Cardiac muscle cell (in vitro differentiated cells and primary cell): ENCODE measurements at regions not wholly inside any gene's neighbourhood (a gene's known extent, or its start where the extent isn't known, plus 50 kb on each side); places are given as distances from the start of the nearest gene placed in this dataset.
A peak's percentile ranks its signal among the peaks of the same experiment; 100 is the strongest.

Source experiments
- DNase-seq, 2 donors: peaks; one replicate each; pipeline versions ENCODE4 v3.0.0 to v3.0.0-alpha.2; 2010 to 2017; ENCODE audit warnings: low read depth in 1 of 2, low spot score in 1 of 2
- H3K27ac ChIP-seq: fragments of 200-600 bp; sonication (generic); 2 replicates; pipeline ENCODE4 v1.5.1; 2016
- H3K27me3 ChIP-seq: fragments of 200-600 bp; sonication (generic); 2 replicates; pipeline ENCODE4 v1.6.0; 2016; ENCODE audit warnings: control low read depth
- H3K36me3 ChIP-seq: fragments of 200-600 bp; sonication (generic); 2 replicates; pipeline ENCODE4 v1.5.1; 2016; ENCODE audit warnings: control low read depth
- H3K4me1 ChIP-seq: fragments of 200-600 bp; sonication (generic); 2 replicates; pipeline ENCODE4 v1.8.1; 2017; ENCODE audit warnings: low read depth, mild to moderate bottlenecking, mixed run types
- H3K4me3 ChIP-seq: fragments of 200-600 bp; sonication (generic); 2 replicates; pipeline ENCODE4 v1.5.1; 2016; ENCODE audit warnings: mild to moderate bottlenecking
- H3K9me3 ChIP-seq: fragments of 200-600 bp; sonication (generic); 2 replicates; pipeline ENCODE4 v1.5.1; 2017; ENCODE audit warnings: low read depth, mild to moderate bottlenecking, control low read depth
- TF ChIP-seq, protein P1 (sequence below): IDR thresholded peaks from 2 replicates; pipeline ENCODE4 v1.5.1; 2012; ENCODE audit warnings: low read depth, mild to moderate bottlenecking, low read length

DNA sequence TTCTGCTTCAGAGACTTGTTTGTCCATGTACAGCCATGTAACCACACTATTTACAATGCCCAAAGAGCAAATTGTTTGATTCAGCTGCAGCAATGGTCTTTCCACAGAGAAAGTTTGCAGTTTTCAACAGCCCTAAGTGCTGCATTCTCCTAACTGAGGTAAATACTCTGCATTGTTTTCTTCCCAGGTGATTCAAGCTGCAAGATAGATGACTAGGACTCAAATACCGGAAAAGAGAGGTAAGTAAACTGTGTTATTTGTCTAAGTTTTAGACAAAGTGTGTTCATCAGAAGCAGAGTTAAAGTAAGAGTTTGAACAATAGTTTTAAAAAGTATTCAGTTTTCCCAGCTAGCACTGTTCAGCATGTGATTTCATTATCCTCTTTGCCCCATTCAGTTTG lies 1046.7 kb upstream of the C9orf72 start:
- no peaks in the 10 kb centered on the region for H3K9me3 ChIP-seq
- no peaks in the 10 kb centered on the region for H3K27me3 ChIP-seq
- no peak overlapping the region for H3K4me3 ChIP-seq
- TF ChIP-seq, protein P1, sequence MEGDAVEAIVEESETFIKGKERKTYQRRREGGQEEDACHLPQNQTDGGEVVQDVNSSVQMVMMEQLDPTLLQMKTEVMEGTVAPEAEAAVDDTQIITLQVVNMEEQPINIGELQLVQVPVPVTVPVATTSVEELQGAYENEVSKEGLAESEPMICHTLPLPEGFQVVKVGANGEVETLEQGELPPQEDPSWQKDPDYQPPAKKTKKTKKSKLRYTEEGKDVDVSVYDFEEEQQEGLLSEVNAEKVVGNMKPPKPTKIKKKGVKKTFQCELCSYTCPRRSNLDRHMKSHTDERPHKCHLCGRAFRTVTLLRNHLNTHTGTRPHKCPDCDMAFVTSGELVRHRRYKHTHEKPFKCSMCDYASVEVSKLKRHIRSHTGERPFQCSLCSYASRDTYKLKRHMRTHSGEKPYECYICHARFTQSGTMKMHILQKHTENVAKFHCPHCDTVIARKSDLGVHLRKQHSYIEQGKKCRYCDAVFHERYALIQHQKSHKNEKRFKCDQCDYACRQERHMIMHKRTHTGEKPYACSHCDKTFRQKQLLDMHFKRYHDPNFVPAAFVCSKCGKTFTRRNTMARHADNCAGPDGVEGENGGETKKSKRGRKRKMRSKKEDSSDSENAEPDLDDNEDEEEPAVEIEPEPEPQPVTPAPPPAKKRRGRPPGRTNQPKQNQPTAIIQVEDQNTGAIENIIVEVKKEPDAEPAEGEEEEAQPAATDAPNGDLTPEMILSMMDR = no peak
- no peak overlapping the region for H3K27ac ChIP-seq
- H3K36me3 ChIP-seq = no peaks in the 10 kb centered on the region
- no peaks in the 10 kb centered on the region for H3K4me1 ChIP-seq
- DNase-seq = no peak

DNA sequence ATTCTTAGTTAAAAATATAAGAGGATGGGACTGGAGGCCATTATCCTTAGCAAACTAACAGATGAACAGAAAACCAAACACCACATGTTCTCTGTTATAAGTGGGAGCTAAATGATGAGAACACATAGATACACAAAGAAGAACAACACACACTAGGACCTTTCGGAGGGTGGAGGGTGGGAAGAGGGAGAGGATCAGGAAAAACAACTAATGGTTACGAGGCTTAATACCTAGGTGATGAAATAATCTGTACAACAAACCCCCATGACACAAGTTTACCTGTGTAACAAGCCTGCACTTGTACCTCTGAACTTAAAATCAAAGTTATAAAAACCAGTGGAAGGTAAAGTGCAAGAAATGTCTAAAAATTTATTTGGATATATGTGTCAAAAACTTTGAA lies 1047.4 kb upstream of the C9orf72 start:
- H3K27ac ChIP-seq = no peak overlapping the region
- no peak overlapping the region for H3K4me3 ChIP-seq
- no peak for DNase-seq
- no peaks in the 10 kb centered on the region for H3K27me3 ChIP-seq
- no peaks in the 10 kb centered on the region for H3K9me3 ChIP-seq
- H3K4me1 ChIP-seq = no peaks in the 10 kb centered on the region
- H3K36me3 ChIP-seq = no peaks in the 10 kb centered on the region
- TF ChIP-seq, protein P1 = no peak

DNA sequence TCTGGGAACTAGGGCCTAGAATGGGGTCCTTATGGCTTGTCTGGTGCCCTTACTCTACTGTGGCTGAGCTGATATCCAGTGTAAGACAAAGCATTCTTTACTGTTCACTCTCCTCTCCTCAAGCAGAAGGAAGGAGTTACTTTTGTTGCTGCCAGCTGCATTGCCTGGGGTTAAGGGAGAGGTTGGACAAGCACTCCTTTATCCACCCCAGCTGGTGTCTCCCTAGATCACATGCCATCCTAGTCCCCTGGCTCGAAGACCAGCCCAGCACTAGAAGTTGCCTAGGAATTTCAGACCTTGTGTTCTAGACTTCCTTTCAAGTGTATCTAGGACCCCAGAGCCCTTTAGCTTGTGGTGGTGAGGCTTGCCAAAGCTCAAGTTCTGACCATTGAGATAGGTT lies 1051.5 kb upstream of the C9orf72 start:
- H3K27ac ChIP-seq = no peak overlapping the region
- H3K4me1 ChIP-seq = no peaks in the 10 kb centered on the region
- TF ChIP-seq, protein P1 = no peak
- DNase-seq = no peak
- no peak overlapping the region for H3K4me3 ChIP-seq
- no peaks in the 10 kb centered on the region for H3K36me3 ChIP-seq
- no peaks in the 10 kb centered on the region for H3K9me3 ChIP-seq
- no peaks in the 10 kb centered on the region for H3K27me3 ChIP-seq

DNA sequence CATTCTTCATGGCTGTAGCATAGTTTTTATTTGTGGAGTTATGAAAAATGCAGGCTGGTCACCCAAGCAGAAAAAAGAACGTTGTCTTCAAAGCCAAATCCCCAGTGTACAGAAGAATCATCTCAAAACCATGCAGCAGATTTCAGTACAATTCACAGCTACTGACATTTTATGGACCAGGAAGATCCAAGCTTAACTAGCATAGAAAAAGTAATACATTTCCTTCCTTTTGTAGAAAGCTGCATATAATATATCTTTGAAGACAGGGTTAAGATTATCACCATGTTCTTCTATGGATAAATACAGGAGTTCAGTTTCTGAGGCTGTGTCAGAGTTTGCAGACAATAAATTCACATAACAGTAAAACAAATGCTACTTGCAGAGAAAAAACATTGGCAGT lies 1054.8 kb upstream of the C9orf72 start:
- no peak for DNase-seq
- H3K4me1 ChIP-seq = no peaks in the 10 kb centered on the region
- H3K27ac ChIP-seq = no peak overlapping the region
- TF ChIP-seq, protein P1 = no peak
- no peak overlapping the region for H3K4me3 ChIP-seq
- no peaks in the 10 kb centered on the region for H3K27me3 ChIP-seq
- no peaks in the 10 kb centered on the region for H3K36me3 ChIP-seq
- no peaks in the 10 kb centered on the region for H3K9me3 ChIP-seq

DNA sequence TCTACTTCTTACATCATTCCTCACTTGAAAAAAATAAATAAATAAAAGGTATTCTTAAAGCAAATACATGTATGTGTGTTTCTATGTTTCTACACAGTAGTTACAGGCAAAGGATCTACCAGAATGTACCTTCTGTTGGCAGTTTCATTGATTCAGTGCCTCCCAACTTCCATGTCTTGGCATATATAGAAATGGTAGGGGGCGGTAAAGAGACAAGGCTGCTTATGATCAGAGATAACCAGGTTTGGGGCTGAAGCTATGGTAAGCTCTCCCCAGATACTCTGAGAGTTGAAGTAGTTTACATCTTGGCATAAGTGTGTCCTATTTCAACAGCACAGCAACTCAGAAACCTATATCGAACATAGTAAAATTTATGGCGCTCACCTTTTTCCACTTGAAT lies 1075.4 kb upstream of the C9orf72 start:
- TF ChIP-seq, protein P1 = no peak
- no peak overlapping the region for H3K4me3 ChIP-seq
- no peaks in the 10 kb centered on the region for H3K9me3 ChIP-seq
- no peaks in the 10 kb centered on the region for H3K27me3 ChIP-seq
- no peaks in the 10 kb centered on the region for H3K4me1 ChIP-seq
- H3K27ac ChIP-seq = no peak overlapping the region
- H3K36me3 ChIP-seq = no peaks in the 10 kb centered on the region
- DNase-seq = peak in 1 of 2 donors; percentile 36

DNA sequence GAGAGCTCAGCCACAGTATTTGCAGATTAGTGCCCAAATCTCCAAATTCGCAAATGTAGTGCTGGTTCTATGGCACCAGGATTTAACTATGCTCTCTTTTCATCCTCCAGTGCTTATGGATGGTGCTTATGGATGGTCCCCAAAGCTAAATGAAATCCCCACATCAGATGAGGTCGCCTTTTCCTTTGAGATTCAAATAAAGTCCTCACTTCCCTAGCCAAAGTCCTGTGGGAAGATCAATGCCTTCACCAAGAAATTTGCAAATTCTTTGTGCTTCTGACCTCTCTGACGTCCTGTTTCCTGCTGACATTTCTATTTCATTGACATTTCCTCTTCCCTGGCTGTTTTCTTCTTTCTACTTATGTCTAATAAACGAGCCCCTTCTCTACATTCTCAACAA lies 1077.0 kb upstream of the C9orf72 start:
- no peaks in the 10 kb centered on the region for H3K36me3 ChIP-seq
- no peaks in the 10 kb centered on the region for H3K4me1 ChIP-seq
- TF ChIP-seq, protein P1 = no peak
- no peak overlapping the region for H3K27ac ChIP-seq
- DNase-seq = no peak
- H3K4me3 ChIP-seq = no peak overlapping the region
- H3K9me3 ChIP-seq = no peaks in the 10 kb centered on the region
- no peaks in the 10 kb centered on the region for H3K27me3 ChIP-seq
